Fibroblast of the aortic adventitia (primary cell): ENCODE measurements at regions not wholly inside any gene's neighbourhood (a gene's known extent, or its start where the extent isn't known, plus 50 kb on each side); places are given as distances from the start of the nearest gene placed in this dataset.

Source experiments
- DNase-seq: peaks from one replicate; pipeline ENCODE4 v3.0.0-alpha.2; 2010; ENCODE audit warnings: low read depth
- H3K4me3 ChIP-seq: 2 replicates; pipeline ENCODE4 v1.5.1; 2011; ENCODE audit warnings: low read depth, mild to moderate bottlenecking, control low read depth, low read length, moderate library complexity
- TF ChIP-seq, protein P1 (sequence below): IDR thresholded peaks from 2 replicates; pipeline ENCODE4 v1.5.1; 2011; ENCODE audit warnings: mild to moderate bottlenecking, low read length, control low read depth, inconsistent platforms; ENCODE audit not compliant: insufficient read depth

DNA sequence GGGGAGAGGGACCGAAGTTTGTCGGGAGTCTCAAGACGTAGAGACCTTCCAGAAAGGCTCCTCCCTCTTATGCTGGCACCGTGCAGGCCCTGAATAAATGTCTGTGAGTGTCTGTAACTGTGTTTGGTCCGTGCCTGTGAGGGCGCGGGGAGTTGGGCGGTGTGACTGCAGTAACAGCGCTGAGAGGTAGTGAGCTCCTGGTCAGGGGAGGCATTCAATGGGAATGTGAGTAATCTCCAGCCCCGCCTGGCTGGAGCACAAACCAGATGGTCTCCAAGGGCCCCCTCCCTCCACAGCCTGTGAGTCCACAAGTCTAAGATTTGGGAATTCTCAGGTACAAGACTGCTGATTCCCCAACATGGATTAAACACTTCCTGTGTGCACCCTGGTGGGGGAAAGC lies 100.0 kb downstream of the HMX1 start:
- DNase-seq: no peak
- TF ChIP-seq, protein P1, sequence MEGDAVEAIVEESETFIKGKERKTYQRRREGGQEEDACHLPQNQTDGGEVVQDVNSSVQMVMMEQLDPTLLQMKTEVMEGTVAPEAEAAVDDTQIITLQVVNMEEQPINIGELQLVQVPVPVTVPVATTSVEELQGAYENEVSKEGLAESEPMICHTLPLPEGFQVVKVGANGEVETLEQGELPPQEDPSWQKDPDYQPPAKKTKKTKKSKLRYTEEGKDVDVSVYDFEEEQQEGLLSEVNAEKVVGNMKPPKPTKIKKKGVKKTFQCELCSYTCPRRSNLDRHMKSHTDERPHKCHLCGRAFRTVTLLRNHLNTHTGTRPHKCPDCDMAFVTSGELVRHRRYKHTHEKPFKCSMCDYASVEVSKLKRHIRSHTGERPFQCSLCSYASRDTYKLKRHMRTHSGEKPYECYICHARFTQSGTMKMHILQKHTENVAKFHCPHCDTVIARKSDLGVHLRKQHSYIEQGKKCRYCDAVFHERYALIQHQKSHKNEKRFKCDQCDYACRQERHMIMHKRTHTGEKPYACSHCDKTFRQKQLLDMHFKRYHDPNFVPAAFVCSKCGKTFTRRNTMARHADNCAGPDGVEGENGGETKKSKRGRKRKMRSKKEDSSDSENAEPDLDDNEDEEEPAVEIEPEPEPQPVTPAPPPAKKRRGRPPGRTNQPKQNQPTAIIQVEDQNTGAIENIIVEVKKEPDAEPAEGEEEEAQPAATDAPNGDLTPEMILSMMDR: no peak
- H3K4me3 ChIP-seq: no peak overlapping the region

DNA sequence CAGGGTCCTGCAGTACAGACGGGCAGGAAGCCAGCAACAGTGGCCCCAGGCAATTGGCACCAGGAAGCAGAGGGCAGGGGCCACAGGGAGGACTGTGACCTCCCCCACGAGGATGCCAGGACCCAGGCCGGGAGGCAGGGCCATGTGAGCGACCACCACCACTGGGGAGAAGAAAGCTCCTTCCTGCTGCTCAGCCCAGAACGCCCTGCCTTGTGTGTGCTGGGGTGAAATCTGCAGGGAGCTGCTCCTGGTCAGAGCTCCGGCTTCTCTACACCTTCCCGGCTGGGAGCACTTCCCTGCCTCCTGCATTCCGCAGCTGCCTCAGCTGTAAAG lies 100.4 kb downstream of the HMX1 start:
- no peak overlapping the region for H3K4me3 ChIP-seq
- no peak for DNase-seq
- TF ChIP-seq, protein P1: no peak

DNA sequence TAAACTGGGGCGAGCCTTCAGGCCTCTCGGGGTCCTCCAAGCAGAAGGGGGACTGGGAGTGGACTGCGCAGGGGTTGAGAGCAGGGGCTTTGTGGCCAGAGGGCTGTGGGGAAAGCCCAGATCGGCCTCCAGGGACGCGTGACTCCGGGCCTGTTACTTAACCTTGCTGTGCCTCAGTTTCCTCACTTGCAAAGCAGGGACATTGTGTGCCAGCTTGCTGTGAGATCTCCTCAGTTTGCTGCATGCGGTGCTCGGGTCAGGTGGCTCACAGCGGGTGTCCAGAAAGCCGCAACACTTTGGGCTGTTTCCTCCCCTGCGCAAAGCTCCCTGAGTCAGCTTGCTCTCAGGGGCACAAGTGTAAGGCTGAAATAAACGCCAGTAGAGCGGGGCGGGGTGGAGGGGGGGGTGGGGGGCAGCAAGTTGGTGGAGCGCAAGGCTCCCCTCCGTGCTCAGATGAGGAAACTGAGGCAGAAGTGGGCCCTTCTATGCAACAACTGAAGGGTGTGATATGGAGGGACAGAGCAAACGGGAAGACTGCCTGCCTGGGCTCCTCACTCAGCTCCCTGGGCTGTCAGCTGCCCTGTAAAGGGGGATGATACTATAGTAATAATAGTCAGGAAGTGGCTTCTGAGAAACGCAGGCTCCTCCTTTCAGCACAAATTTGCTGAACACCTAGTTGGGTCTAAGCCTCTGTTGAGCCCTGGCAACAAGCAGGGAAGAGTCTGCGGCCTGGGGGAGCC lies 101.0 kb downstream of the HMX1 start:
- no peak for DNase-seq
- no peak overlapping the region for H3K4me3 ChIP-seq
- TF ChIP-seq, protein P1: no peak

DNA sequence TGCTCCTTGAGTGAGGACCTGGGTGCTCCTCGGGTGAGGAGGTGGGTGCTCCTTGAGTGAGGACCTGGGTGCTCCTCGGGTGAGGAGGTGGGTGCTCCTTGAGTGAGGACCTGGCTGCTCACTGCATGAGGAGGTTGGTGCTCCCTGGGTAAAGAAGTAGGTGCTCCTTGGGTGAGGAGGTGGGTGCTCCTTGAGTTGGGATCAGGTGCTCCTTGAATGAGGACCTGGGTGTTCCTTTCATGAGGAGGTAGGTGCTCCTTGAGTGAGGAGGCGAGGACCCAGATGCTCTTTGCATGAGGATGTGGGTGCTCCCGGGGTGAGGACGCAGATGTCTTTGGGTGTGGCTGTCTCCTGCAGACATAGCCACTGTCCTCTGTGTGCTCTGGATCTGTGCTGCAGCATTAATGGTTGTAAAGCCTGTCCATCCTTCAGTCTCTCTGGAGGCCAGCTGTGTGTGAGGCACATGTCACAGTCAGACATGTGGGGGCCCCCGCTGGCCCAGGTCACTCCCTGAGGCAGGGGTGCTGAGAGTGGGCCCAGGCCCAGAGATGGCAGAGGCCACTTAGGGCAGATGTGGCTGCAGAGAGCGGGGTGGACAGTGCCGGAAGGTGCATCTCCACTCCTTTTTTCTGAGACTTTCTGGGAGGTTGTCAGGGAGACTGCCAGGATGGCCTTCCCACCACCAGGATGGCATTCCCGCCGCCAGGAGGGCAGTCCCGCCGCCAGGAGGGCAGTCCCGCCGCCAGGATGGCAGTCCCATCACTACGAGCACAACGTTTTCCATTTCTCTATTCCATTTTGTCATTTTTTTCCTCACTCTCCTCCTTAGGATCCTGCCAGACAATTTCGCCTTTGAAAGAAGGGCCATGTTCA lies 101.8 kb downstream of the HMX1 start:
- no peak for DNase-seq
- H3K4me3 ChIP-seq: no peak overlapping the region
- TF ChIP-seq, protein P1: no peak

DNA sequence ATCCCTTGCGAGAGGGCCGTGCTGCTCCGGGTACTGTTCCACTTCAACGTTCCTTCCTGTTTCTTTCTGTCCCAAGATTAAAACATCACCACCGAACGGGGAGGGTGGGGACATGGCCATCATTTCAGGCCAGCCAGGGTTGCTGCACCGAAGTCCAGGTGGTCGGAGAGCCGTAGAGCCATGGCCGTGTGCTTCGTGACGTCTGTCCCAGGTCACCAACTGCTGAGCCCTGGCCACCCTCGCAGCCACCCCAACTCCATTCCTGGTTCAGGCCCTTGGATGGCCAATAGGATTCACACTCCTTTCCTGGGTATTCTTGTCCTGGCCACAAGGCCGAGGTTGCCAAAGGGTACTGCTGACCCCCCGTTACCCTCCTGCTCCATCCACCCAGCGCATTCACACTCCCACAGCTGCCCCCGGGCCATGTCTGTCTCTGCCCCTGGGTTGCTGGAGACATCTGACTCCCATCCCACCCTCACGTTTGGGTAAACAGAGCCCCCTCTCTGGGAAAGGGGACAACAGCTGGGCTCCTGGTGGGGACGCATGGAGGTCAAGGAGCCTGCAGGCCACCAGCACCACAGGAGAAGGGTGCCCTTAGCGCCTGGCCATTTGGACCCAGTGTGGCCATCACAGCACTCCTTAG lies 103.2 kb downstream of the HMX1 start:
- DNase-seq: no peak
- TF ChIP-seq, protein P1: no peak
- H3K4me3 ChIP-seq: no peak overlapping the region

DNA sequence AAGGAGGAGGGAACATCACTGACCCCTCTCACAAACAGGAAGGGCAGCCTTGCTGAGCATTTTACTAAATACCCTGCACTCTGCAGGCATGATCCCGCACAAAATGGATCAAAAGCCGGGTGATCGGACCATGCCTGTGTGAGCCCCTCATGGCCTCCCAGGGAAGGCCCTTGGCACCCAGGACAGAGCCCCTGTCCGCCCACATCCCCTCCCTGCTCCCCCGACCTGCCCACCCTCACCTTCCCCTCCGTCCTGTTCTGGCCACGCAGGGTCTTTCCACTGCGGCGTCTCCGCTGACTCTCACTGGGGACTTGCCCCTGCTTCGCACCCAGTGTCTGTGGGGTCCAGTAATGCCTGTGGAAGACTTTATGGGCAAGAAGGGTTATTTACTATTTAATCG lies 105.0 kb downstream of the HMX1 start:
- H3K4me3 ChIP-seq: no peak overlapping the region
- DNase-seq: no peak
- TF ChIP-seq, protein P1: no peak
